ENCODE measurements at regions not wholly inside any gene's neighbourhood (a gene's known extent, or its start where the extent isn't known, plus 50 kb on each side); places are given as distances from the start of the nearest gene placed in this dataset.

DNA sequence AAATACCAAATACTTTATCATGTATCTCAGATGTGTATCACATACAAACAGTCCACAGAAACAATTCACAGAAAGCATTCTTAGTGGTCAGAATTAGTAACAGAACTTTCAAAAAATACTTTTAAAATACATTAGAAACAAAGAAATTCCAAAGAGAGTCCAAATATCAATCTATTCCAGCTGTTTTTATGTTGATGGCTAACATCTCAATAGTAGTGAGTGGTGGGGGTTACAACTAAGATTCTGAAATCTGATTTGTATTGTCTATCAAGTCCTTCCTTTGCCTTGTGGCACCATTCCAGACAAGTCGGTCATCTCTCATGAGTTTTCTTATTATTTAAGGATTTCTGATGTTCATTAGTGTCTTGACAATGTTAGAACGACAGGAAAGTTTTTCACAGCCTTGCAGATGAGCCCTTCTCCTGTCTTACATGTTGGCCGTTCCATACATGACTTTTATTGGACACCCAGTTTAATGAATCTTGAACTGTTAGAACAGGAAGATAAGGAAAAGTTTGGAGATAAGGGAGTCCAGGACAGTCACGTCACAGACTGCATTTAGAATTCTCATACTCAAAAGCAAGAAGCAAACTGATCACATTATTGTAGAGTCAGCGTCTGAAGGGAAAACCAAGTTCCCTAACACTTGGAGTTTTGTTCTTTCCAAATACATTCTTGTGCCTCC lies 410.3 kb downstream of the PID1 start:
- no peak for DNase-seq

DNA sequence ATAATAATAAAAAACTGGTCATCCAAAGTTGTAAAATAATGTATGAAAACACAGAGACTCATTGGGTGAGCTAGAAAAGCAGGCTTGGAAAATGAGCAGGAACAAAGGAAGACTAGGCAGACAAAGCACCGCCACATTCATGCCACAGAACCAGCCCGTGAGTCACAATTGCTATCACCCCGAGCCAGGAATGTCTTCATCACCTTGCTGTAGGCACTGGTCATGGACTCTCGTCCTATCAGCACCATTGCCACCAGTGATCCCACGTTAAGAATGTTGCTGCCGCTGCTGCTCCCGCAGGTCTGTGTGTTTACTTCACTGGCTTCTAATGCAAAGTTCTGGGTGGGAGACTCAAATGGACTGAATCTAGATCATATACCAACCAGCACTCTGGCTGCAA lies 417.9 kb downstream of the PID1 start:
- no peak for DNase-seq

DNA sequence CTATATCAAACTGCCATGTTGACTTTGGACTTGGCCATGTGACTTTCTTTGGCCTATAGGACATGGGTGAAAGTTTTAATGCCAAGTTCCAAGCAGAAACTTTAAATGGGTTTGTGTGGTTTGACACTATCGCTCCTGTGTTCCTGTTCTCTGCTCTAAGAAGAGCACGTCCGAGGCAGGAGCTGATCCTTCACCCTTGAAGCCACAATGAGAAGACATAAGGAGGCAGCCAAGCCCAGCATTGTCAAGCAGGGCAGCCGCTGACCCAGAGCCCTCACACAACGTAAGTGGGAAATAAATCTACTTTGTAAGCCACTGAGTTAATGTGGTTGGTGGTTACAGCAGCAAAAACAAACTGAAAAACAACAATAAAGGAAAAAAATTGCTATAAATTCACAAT lies 422.4 kb downstream of the PID1 start:
- DNase-seq = no peak

DNA sequence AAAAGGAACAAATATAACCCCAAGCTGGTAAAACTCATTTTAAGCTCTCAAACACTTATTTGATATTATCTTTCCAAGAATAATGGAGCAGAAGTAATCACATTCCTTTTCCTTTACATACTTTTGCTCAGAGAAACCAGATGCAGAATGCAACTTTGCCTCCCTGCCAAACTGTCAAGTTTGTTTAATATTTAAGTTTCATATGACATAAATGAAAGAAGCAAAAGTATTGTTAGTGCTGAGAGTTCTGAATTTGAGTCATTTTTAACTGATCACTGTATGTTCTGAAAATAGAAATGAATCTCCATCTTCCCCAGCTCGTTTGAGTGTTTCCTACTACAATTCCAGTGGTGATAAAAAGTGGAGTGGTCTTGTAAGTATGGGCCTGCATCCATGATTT lies 423.4 kb downstream of the PID1 start:
- DNase-seq = no peak

DNA sequence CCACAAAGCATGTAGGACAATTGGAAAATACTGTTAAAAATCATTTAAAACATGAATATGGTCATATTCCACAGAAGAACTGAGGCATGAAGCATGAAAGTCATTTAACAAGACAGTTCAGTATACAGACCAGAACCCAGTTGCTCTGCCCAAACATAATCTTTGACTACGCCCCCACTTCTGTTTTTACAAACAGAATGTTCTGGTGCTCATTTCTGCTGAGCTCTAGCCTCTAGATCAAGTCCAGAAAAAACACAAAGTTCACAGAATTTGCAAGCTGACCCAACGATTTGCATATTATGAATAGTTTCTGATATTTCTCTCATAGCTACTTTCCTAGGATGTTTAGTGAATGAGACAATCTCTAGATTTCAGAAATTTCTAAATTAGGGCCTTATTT lies 424.9 kb downstream of the PID1 start:
- DNase-seq = no peak

DNA sequence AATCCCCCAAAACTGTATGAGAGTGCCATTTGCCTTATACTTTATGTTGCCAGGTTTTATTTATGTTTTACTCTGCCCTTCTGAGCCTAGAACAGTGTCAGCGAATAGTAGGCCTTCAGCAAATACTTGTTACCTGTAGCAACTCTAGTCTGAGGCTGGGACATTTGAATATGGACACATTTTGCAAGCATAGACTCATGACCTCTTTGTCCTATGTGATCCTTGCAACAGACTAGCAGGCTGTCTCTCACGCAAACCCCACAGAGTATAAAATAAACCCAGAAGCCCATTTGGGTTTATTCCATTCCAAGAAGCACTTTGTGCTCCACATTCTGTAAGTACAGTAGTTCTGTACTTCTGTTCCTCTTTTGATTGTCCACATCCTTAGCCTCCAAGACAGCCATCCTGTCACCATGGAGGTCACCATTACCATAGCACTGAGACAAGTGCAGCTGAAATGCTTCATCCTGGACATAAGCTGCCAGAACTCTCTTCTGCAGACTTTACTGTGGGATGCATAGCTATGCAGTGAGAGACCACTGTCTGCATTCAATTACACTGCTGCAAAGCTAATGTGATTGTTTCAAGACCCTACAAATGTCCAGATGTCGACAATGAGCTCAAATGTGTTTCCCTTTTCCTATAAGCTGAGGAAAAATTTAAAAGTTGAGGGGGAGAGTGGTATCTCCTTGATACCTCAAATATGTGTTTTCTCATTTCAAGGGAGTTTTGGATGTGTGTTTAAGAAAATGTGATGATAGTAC lies 425.7 kb downstream of the PID1 start:
- no peak for DNase-seq

DNA sequence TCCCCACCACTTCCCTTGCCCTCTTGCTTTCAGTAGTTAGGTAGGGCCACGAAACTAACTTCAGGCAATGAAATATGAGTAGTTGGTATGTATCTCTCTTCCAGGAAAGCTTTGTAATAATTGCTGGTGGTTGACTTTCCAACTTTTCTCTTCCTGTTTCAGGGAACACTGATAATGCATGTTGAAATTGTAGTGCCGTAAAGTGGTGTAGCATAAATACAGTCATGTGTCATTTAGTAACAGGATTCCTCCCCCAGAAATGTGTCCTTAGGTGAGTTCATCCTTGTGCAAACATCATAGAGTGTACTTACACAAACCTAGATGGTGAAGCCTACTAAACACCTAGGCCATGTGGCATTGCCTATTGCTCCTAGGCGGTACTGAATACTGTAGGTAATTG lies 429.2 kb downstream of the PID1 start:
- DNase-seq = no peak

DNA sequence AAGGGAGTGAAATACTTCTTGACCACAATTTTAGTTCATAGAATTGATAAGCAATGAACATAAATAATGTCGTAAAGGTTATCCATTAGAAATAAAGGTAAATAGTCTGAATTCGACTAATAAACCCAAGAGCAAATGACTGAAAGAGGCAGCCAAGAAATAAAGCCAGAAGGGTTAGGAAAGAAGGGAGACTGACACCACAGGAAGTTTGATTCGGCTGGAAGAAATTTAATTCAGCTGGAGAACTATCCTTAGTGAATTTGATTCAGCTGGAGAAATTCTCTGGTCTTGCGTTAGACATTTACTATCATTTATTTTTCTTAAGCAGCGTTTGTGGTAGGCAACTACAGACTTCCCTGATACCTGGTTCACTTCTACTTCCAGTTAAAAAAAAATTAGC lies 429.6 kb downstream of the PID1 start:
- no peak for DNase-seq

DNA sequence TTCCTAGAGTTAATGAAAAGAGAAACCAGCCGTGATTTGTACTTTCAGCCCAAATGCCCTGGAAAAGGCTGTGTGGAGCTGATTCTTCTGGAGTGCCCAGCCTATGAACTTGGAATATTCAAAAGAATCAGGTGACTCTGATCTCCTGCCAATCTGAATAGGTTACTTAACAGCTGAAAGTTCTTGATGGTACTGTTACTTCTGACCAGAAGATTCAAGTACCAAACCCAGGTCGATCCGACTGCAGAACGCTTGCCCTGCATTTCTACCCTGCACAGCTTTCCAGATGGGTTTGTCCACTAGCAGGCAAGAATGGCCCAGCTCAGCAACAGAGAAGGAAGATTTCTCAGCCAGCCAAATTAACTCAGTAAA lies 430.4 kb downstream of the PID1 start:
- DNase-seq = no peak

DNA sequence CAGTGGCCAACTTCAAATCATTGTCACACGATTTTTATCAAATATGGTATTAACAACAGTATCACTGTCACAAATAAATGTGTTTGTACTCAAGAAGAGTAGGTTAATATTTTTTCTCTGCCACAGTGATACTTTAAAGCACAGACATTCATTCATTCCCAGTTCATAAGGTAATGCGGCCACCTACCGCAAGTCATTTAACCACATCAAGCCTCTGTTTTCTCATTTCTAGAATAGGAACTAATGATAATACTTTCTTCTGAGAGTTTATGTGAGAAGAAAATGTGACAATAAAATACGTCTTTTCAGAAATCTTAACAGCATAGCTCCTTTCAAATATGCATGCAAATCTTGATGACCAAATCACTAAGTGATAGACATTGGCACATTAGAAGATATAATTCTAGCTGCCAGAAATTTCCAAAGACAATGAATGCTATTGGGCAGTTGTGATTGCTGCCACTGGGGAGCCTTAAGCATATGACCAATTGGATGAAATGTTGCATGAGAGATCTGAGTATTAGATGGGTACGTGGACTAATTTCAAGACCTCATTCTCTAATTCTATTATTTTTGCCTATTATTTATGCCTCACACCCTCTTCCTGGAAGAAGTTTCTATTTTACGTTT lies 430.9 kb downstream of the PID1 start:
- peak in 1 of 5 experiments; percentile 1 for DNase-seq

DNA sequence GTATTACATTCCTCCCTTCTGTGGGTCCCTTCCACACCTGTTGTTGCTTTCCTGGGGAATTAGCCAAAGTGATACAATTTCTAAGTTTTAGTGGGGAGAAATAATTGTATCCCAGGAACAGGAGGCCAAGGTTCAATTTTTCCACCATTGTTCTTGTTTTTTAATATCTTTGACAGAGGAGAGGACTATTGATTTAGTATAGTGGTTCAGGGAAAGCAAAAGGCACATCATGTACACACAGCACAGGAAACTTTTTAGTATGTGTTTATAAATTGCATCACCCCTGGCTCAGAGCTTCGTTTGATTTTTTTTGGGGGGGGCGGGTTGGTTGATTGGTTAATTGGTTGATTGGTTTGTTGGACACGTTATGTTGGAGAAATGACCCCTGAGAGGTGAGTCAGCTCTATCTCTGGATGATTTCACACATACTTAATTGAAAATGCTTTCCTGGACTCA lies 431.6 kb downstream of the PID1 start:
- no peak for DNase-seq

DNA sequence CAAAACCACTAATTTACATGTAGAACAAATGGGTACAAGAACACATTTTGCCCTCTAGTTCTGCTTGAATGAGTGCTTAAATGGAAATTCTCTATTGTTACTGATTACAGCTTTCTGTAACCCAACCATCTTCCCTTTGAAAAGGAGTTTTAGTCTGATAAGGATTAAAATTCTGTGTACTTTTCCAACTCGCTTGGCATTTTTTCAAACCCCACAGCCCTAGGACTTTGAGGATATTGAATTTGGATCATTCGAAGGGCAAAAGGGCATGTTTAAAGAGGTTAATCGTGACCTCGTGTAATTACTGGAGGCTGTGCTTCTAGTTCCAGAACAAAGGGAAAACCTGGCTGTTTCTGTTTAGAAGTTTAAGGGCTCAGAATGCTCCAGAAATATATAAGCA lies 432.3 kb downstream of the PID1 start:
- DNase-seq = no peak

DNA sequence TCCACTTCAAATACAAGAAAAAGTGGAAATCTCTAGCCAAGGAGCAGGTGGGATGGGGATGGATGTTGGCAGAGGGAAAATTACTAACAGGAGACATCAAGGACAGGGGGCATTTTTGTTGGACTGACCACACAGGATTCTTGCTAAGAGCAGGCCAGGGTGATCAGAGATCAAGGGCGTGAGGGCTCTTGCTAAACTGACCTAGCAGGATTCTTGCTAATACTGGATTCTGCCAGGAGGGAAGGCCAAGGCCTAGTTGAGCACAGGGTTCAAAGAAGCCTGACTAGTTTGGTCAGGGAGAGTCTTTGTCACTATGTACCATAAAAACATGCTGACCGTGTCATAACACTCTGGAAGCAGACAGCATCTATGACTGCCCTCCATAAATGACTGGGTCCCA lies 442.7 kb downstream of the PID1 start:
- no peak for DNase-seq

DNA sequence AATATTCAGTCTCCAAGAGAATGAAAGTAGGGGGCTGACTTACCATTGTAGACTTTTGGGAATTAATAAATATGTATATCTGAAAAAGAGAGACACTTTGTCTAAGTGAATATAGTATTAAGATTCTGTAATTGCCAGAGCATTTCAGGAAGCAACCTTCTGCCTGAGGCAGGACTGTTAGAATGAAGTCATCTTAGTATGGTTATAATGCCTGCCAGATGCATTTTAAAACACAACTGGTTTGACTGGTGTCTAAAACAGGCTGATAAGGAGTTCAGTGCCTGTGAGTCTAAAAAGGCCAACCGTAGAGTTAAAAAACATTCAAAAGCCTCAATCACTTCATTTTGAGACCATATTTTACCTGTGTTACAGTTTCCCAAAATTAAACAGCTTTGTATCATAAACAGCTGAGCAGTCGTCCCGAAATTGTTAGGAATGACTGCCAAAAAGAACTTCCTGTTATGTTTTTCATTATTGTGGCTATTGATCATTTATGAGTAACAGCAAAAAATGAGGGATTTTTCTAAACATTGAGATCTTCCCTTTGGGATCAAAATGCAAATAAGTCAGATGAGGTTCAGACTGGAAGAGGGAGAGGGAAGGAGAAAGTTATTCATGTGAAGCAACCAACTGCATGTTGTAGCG lies 443.9 kb downstream of the PID1 start:
- no peak for DNase-seq

DNA sequence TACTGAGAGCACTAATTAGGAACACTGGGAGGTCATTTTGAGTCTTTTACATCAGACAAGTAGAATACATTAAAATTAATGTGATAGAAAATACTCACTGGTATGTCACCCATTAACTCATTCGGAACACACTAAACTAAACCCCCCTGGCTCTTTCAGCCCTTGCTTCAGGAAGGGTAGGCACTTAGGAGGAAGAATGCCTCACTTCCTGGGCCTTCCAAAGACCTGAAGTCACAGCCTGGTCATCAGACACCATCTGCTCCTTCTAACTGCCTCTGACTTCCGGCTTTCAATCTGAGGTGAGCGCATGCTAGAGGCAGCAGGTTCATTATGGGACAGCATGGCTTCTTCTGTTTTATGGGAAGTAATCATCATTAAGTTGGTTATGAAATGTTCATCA lies 451.4 kb downstream of the PID1 start:
- no peak for DNase-seq

DNA sequence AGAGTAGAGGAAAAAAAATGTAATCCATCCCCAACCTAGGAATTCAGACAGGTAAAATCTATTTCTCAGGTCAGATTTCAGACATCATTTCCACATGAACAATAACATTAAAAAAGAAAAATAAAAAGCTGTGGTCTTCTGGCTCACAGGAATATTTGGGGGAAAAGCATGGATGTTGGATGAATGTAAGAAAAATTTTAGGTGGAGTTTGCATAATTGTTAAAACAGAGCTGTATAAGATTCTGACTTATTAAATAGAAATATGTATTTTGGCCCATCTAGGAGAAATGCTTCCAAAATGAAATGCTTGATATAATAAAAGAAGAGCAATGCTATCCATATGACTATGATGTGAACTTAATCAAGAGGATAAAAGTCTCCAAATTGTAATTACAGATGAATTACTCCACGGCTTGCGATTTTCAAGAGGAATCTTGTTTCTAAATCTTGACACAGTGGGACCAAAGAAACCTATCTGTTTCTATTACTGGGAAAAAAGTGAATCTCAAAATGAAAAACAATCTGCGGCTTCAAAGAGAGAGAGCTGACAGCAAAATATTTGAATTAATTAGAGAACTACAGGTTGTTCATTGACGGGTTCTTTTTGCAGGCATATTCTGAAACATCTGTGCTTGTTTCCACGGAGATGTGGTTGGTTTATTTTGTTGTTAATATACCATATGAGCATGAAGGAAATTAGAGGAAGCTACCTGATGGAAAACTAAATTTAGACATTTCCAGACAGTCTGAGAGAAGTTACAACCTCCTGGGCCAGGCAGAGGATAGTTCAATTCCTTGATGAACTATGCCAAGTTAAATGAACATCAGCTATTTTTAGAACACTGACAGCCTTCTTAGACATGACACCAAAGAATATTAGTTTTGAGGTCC lies 468.7 kb downstream of the PID1 start:
- DNase-seq = no peak

DNA sequence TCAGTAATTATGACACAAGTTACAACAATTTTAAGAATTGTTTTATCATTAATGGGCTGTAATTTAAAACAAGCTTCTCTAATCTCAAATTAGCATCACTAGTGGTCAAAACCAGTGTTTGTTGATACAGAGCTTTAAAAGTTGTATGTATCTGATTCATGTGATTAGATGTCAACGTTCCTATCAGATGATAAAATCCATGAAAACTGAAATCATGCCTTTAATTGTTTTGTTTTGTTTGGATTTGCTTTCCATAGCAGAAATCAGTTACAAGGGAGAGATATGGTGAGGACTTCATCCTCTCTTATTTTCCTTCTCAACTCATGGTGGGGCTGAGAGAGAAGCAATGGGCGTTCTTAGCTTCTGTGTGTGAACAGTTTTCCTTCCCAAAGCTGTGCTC lies 469.6 kb downstream of the PID1 start:
- DNase-seq = no peak

DNA sequence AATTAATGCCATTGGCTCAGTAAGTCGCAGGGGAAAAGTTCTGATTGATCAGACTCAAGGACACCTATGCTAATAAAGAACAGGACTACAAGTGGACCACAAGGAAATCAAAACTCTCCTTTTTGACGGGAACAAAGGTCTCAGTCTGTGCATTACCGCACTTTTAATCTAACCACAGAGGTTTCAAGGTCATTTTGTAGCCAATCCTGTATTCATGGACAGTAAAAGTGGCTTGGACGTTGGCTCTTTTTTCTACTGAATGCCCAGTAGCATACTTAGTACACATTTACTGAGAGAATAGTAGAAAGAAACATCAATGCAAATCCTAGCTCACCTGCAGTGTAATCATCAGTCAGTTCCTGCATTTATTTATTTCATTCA lies 471.9 kb downstream of the PID1 start:
- no peak for DNase-seq

DNA sequence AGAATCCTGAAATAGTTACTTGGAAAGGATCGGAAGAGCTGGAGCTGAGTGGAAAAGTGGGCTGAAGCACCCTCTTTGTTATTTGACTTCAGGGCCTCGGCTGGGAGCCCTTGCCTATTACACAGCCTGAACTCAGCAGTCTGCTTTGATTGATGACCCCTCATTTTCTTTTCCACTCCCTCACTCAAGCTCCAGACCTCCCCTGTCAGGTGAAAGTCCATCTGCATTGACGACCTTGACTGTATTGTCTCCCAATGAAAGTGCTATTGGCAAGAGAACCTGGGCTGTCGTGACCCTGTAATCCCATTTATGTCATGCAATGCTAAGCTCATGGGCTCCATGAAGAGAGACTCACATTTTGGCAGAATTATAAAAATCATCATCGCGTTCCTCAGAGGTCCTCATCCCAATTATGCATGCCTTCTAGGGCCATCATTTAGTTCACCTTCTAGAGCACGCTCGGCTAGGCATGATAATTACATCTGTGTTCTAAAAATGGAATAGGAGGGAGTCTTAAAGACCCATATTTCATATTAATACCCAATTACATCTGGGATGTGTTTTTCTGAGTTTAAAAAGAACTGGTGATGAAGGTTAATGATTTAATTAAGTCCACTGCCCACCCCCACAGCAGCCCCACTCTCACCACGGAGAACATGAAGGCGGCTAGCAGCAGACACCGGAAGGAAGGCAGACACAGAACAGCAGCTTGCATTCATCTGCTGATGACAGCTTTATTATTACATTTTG lies 472.5 kb downstream of the PID1 start:
- no peak for DNase-seq

DNA sequence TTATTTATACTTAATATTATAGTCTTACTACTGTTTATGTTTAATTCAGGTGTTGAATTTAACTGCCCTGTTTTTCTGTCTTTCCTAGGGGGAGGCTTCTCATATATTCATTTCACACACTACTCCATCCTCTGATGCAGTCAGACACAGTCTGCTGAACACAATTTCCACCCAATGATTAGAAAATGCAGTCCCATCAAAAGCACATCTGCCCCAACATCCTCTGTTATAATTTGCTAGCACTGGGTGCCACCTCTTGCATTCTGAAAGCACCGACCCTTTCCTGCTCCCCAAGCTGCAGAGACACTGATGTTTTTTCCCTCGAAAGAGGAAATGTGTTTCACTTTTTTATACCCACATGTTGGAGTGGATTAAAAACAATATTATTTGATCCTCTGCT lies 474.7 kb downstream of the PID1 start:
- no peak for DNase-seq

DNA sequence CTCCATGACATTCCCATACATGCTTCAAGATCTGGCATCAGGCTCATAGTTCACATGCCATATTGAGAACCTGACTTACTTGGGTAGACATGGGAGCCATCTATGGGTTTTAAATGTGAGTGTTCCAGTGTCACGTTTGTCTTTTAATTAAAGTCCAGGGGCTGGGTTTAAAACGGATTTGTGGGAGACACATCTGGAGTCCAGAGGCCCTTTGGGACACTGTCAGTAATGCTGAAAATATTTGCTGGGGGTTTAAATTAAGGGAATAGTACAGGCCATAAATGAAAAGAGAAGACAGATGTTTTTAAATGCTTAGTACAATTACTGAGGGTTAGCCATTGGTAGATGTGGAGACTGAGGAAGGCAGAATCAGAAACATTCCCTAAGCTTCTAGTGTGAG lies 478.0 kb downstream of the PID1 start:
- DNase-seq = no peak

DNA sequence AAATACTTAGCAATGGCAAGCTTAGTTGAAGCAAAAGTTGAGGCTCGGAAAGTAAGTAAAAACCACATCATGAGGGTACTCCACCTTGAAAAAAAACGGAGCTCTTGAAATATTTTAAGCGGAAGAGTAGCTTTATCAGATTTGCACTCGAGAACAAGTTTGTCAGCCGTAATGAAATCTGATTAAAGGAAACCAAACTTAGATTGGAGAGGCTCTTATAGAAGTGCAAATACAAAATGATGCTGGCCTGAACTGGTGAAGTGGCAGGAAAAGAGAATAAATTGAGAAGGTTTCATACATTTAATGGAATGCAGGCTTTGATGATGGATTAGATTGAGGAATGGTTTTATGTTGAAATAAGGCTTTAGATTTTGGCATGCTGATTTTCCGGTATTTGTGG lies 484.2 kb downstream of the PID1 start:
- no peak for DNase-seq
